Erythroblast (primary cell): ENCODE measurements at regions not wholly inside any gene's neighbourhood (a gene's known extent, or its start where the extent isn't known, plus 50 kb on each side); places are given as distances from the start of the nearest gene placed in this dataset.

Source experiments
- GATA1 ChIP-seq: IDR thresholded peaks from 2 replicates; pipeline ENCODE4 v1.6.1; 2011; ENCODE audit warnings: low read depth, mild to moderate bottlenecking, control low read depth, low read length, moderate library complexity
- POLR2A ChIP-seq: IDR thresholded peaks from 2 replicates; pipeline ENCODE4 v1.6.1; 2011; ENCODE audit warnings: mild to moderate bottlenecking, low read length

GRCh38 chr1:14363036-14363590, 235.4 kb upstream of the KAZN start:
- TF ChIP-seq POLR2A, result no peak
- no peak for TF ChIP-seq GATA1
